ENCODE measurements at regions not wholly inside any gene's neighbourhood (a gene's known extent, or its start where the extent isn't known, plus 50 kb on each side); places are given as distances from the start of the nearest gene placed in this dataset.

DNA sequence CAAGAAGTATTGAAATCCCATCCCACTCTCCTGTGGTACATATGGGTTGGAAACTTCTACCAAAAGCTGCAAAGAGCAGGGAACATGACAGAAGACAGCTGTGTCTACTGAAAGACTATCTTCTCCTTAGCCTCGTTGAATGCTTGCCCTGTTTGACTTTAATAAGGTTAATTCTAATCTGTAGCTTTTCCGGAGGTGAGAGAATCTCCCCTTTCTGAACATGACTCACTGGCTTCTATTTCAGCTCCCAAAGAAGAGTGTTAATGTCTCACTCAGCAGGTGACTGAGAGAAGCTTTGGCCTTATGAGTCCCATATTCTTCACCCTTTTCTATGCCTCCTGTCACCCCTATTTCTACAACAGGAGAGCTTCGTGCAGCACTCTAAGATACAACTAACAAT, 88.3 kb downstream of the HHIPL2 start:
- no peaks in the 10 kb centered on the region for H3K36me3 ChIP-seq (replicated peaks in 1 of 2; ENCODE audit: control insufficient read depth in 1 of 2, insufficient read depth in 2 of 2, low read length in 1 of 2)
- no peaks in the 10 kb centered on the region for H3K79me2 ChIP-seq (ENCODE audit: insufficient read depth)
- no peaks in the 10 kb centered on the region for H4K20me1 ChIP-seq (ENCODE audit: insufficient read depth)
- CTCF ChIA-PET = interaction anchor here (0.8 kb wide), 1 partner anchor 982 kb away, joined by 3 read pairs; no protein-coding TSS in a partner anchor
- no peaks in the 10 kb centered on the region for H3K9me3 ChIP-seq
- no peak overlapping the region for H3K9ac ChIP-seq
- TF ChIP-seq FOXJ3 (CRISPR knock-in tag; IDR thresholded peaks at IDR 0.05) = no peak
- no peak for TF ChIP-seq RXRA (IDR thresholded peaks at IDR 0.05; ENCODE audit: borderline replicate concordance, low read depth)
- no peak for TF ChIP-seq TAF1 (IDR thresholded peaks at IDR 0.05; ENCODE audit: borderline replicate concordance, low read depth, low read length)
- TF ChIP-seq RAD21 (IDR thresholded peaks at IDR 0.05; ENCODE audit: low read length) = no peak
- no peak for TF ChIP-seq TCF12 (IDR thresholded peaks at IDR 0.05)
- TF ChIP-seq, protein P1, sequence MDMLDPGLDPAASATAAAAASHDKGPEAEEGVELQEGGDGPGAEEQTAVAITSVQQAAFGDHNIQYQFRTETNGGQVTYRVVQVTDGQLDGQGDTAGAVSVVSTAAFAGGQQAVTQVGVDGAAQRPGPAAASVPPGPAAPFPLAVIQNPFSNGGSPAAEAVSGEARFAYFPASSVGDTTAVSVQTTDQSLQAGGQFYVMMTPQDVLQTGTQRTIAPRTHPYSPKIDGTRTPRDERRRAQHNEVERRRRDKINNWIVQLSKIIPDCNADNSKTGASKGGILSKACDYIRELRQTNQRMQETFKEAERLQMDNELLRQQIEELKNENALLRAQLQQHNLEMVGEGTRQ (IDR thresholded peaks at IDR 0.05; ENCODE audit: borderline replicate concordance, low read depth, low read length) = no peak
- TF ChIP-seq RFX5 (IDR thresholded peaks at IDR 0.05; ENCODE audit: low read length) = no peak
- TF ChIP-seq MAX (IDR thresholded peaks at IDR 0.05; ENCODE audit: low read depth) = no peak
- TF ChIP-seq EP300 (IDR thresholded peaks at IDR 0.05; ENCODE audit: borderline replicate concordance in 1 of 2, low read depth in 1 of 2, low read length in 1 of 2) = no peak
- TF ChIP-seq RCOR1 (IDR thresholded peaks at IDR 0.05; ENCODE audit: low read length) = no peak
- no peak for TF ChIP-seq CHD2 (IDR thresholded peaks at IDR 0.05; ENCODE audit: low read length, partially characterized antibody)
- TF ChIP-seq FOXM1 (IDR thresholded peaks at IDR 0.05; ENCODE audit: low read depth) = no peak
- TF ChIP-seq SMC3 (IDR thresholded peaks at IDR 0.05; ENCODE audit: low read depth, low read length) = no peak
- no peak for TF ChIP-seq NRF1 (IDR thresholded peaks at IDR 0.05; ENCODE audit: low read depth, low read length)
- TF ChIP-seq, protein P2, sequence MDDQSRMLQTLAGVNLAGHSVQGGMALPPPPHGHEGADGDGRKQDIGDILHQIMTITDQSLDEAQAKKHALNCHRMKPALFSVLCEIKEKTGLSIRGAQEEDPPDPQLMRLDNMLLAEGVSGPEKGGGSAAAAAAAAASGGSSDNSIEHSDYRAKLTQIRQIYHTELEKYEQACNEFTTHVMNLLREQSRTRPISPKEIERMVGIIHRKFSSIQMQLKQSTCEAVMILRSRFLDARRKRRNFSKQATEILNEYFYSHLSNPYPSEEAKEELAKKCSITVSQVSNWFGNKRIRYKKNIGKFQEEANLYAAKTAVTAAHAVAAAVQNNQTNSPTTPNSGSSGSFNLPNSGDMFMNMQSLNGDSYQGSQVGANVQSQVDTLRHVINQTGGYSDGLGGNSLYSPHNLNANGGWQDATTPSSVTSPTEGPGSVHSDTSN (IDR thresholded peaks at IDR 0.05) = no peak
- TF ChIP-seq ZBTB33 (IDR thresholded peaks at IDR 0.05; ENCODE audit: borderline replicate concordance, low read depth) = no peak
- no peak for TF ChIP-seq EZH2phosphoT487 (IDR thresholded peaks at IDR 0.05; ENCODE audit: borderline replicate concordance, low read depth)
- no peak for TF ChIP-seq IRF3 (IDR thresholded peaks at IDR 0.05; ENCODE audit: low read depth, low read length)
- no peak overlapping the region for H2AFZ ChIP-seq (ENCODE audit: low read depth)
- DNase-seq = no peak
- H3K27ac ChIP-seq (ENCODE audit: low read depth in 2 of 2, low read length in 1 of 2) = no peak overlapping the region
- 34% methylated on average over 3 of the region's 3 CpGs for WGBS (ENCODE audit: low lambda C conversion rate)
- H3K4me2 ChIP-seq = no peak overlapping the region
- POLR2A ChIA-PET = no interaction called here
- H3K9me2 ChIP-seq = no peaks in the 10 kb centered on the region
- H3K4me3 ChIP-seq (ENCODE audit: low read depth in 2 of 2, low read length in 1 of 2) = no peak overlapping the region
- H3K27me3 ChIP-seq (ENCODE audit: insufficient read depth) = no peaks in the 10 kb centered on the region
- no peaks in the 10 kb centered on the region for H3F3A ChIP-seq (replicated peaks; ENCODE audit: insufficient read depth)
- H3K4me1 ChIP-seq (ENCODE audit: control insufficient read depth in 1 of 2, insufficient read depth in 2 of 2, low read depth in 1 of 2, low read length in 1 of 2) = peaks cover 0 to 9% of the 10 kb centered on the region in 2 experiments; a peak in 2 of 4 replicates
